Parathyroid adenoma (tissue), 2 donors: ENCODE measurements at regions not wholly inside any gene's neighbourhood (a gene's known extent, or its start where the extent isn't known, plus 50 kb on each side); places are given as distances from the start of the nearest gene placed in this dataset.

ENCODE experiments used
- H2AFZ ChIP-seq: fragments of 300-600 bp; sonication (generic); one replicate; pipeline ENCODE4 v1.7.0; 2017; ENCODE audit warnings: antibody characterized with exemption, mild to moderate bottlenecking
- H3K27ac ChIP-seq: fragments of 300-600 bp; sonication (generic); one replicate; pipeline ENCODE4 v1.7.0; 2017
- H3K27me3 ChIP-seq: fragments of 300-600 bp; sonication (generic); one replicate; pipeline ENCODE4 v1.7.0; 2017; ENCODE audit warnings: low read length; ENCODE audit not compliant: control insufficient read depth, insufficient read depth
- H3K36me3 ChIP-seq: fragments of 300-600 bp; sonication (generic); one replicate; pipeline ENCODE4 v1.7.0; 2017; ENCODE audit warnings: low read length; ENCODE audit not compliant: control insufficient read depth, insufficient read depth
- H3K4me1 ChIP-seq: fragments of 300-600 bp; sonication (generic); one replicate; pipeline ENCODE4 v1.7.0; 2017; ENCODE audit warnings: control low read depth
- H3K4me2 ChIP-seq: fragments of 300-600 bp; sonication (generic); one replicate; pipeline ENCODE4 v1.7.0; 2017; ENCODE audit warnings: low read length
- H3K4me3 ChIP-seq: fragments of 300-600 bp; sonication (generic); one replicate; pipeline ENCODE4 v1.7.0; 2017; ENCODE audit warnings: low read depth, low read length
- H3K79me2 ChIP-seq: fragments of 300-600 bp; sonication (generic); one replicate; pipeline ENCODE4 v1.7.0; 2017; ENCODE audit warnings: control low read depth
- H3K9ac ChIP-seq: fragments of 300-600 bp; sonication (generic); one replicate; pipeline ENCODE4 v1.7.0; 2017; ENCODE audit warnings: mild to moderate bottlenecking
- H3K9me3 ChIP-seq: fragments of 300-600 bp; sonication (generic); one replicate; pipeline ENCODE4 v1.7.0; 2017; ENCODE audit warnings: low read length; ENCODE audit not compliant: control insufficient read depth
- TF ChIP-seq, protein P1 (sequence below): fragments of 300-600 bp; sonication (generic); IDR thresholded peaks from one replicate; pipeline ENCODE4 v1.7.0; 2017; ENCODE audit warnings: antibody characterized with exemption, mild to moderate bottlenecking
- donor health status: primary hyperparathyroidism.

DNA sequence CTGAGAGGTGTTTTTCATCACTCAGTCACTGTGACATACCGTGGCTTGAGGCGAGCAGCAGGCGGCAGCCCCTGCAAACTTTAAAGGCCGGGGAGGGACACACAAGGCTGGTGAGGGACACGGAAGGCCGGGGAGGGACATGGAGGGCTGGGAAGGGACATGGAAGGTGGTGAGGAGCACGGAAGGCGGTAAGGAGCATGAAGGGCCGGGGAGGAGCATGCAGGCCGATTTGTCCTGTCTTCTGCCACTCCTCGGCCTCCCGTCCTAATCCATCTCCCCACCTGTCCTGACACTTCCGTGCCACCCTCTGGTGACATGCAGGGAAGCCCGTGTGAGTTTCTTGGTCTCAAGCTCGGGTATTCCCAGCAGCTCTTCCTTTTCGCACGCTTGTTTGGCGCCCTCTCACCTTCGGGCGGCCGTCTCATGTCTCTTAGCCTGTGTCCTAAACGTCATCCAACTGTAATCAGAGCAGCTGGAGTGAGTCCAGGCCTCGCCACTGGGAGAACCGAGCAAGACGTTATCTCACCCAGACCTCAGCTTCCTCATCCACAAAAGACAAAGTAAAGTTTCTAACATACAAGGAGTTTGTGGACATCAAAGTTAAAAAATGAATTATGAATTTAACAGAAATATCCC is 126.5 kb downstream of the MRPL36 start:
- no peak overlapping the region for H3K4me2 ChIP-seq
- no peaks in the 10 kb centered on the region for H3K27me3 ChIP-seq
- H3K9ac ChIP-seq: no peak overlapping the region
- H3K9me3 ChIP-seq: no peaks in the 10 kb centered on the region
- H3K4me1 ChIP-seq: no peaks in the 10 kb centered on the region
- TF ChIP-seq, protein P1, sequence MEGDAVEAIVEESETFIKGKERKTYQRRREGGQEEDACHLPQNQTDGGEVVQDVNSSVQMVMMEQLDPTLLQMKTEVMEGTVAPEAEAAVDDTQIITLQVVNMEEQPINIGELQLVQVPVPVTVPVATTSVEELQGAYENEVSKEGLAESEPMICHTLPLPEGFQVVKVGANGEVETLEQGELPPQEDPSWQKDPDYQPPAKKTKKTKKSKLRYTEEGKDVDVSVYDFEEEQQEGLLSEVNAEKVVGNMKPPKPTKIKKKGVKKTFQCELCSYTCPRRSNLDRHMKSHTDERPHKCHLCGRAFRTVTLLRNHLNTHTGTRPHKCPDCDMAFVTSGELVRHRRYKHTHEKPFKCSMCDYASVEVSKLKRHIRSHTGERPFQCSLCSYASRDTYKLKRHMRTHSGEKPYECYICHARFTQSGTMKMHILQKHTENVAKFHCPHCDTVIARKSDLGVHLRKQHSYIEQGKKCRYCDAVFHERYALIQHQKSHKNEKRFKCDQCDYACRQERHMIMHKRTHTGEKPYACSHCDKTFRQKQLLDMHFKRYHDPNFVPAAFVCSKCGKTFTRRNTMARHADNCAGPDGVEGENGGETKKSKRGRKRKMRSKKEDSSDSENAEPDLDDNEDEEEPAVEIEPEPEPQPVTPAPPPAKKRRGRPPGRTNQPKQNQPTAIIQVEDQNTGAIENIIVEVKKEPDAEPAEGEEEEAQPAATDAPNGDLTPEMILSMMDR: no peak
- H3K4me3 ChIP-seq: no peak overlapping the region
- no peaks in the 10 kb centered on the region for H3K36me3 ChIP-seq
- H3K27ac ChIP-seq: no peak overlapping the region
- no peaks in the 10 kb centered on the region for H3K79me2 ChIP-seq
- H2AFZ ChIP-seq: peak overlapping the region; percentile 3

DNA sequence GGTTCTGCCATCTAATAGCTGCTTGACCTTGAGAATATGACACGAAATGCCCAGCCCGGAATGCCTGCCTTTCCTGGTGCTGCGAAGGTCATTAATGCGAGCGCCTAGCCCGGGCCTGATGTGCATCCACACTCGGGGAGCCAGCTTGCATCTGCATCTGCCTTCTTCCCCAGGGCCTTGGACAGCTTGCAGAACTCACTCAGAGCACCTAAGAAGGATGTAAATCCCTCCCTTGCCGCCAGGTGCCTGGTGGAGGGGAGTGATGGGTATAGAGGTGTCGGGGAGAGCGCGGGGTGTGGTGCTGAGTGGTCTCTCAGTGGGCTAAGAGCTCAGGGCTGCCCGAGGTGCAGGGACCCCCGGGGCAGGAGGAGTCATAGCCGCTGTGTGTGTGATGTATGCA is 127.2 kb downstream of the MRPL36 start:
- Histone ChIP-seq H3K4me2 (no peak overlapping the region), H3K4me3 (no peak overlapping the region), H3K9me3 (no peaks in the 10 kb centered on the region), H3K27ac (no peak overlapping the region), H3K27me3 (no peaks in the 10 kb centered on the region), H3K36me3 (no peaks in the 10 kb centered on the region), H3K79me2 (no peaks in the 10 kb centered on the region), H3K9ac (no peak overlapping the region), H2AFZ (no peak overlapping the region), H3K4me1 (no peaks in the 10 kb centered on the region)
- TF ChIP-seq, protein P1: no peak

DNA sequence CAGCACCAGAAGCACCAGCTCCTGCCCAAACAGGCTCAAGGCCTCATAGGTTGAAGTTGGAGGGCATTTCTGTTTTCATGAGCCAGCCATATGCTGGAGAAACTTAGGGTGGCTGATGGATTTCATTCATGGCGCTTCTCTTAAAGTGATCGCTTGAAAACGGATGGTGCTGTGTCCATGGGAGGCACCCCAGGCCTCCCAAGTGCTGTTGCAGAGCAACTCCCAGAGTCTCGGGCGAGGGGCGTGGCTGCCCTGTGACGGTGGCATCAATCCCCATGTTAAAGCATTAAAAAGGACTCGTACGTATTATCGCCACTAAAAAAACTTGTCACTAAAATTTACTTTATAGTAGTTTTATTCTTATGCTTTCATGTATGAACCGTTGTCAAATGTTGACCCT is 128.3 kb downstream of the MRPL36 start:
- Histone ChIP-seq H3K27ac (no peak overlapping the region), H3K36me3 (no peaks in the 10 kb centered on the region), H3K4me3 (no peak overlapping the region), H3K4me2 (no peak overlapping the region), H2AFZ (no peak overlapping the region), H3K79me2 (no peaks in the 10 kb centered on the region), H3K9ac (no peak overlapping the region), H3K9me3 (no peaks in the 10 kb centered on the region), H3K4me1 (peaks cover 4% of the 10 kb centered on the region), H3K27me3 (no peaks in the 10 kb centered on the region)
- TF ChIP-seq, protein P1: no peak

DNA sequence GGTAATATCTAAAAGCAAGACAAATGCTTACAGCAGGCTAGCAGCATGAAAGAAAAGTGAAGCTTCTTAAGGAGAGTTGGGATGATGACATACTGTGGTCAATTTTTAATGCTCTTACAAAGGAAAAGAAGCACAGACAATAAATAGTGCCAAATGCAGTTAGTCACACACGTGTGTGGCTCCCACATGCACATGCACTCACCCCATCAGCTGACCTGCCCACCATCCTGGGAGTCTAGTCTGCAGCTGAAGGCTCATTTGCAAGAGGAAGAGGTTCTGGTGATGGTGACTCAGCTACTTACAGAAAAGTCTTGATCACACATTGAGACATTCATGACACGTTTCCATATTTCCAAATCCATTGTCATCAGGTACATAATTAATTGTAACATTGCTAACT is 129.3 kb downstream of the MRPL36 start:
- Histone ChIP-seq H3K4me3 (no peak overlapping the region), H2AFZ (no peak overlapping the region), H3K27me3 (peaks cover 3% of the 10 kb centered on the region), H3K79me2 (no peaks in the 10 kb centered on the region), H3K9me3 (no peaks in the 10 kb centered on the region), H3K9ac (no peak overlapping the region), H3K36me3 (no peaks in the 10 kb centered on the region), H3K27ac (no peak overlapping the region), H3K4me1 (peaks cover 4% of the 10 kb centered on the region), H3K4me2 (no peak overlapping the region)
- TF ChIP-seq, protein P1: no peak
